IPS-20b (cell line): ENCODE measurements at regions not wholly inside any gene's neighbourhood (a gene's known extent, or its start where the extent isn't known, plus 50 kb on each side); places are given as distances from the start of the nearest gene placed in this dataset.

Source experiments
- H3K27ac ChIP-seq: one replicate; pipeline ENCODE4 v1.5.1; 2013; ENCODE audit warnings: low read length
- H3K27me3 ChIP-seq: 2 replicates; pipeline ENCODE4 v1.6.1; 2013; ENCODE audit warnings: mild to moderate bottlenecking, low read length, inconsistent platforms; ENCODE audit not compliant: insufficient read depth
- H3K36me3 ChIP-seq: 2 replicates; pipeline ENCODE4 v1.6.1; 2013; ENCODE audit warnings: low read depth, mild to moderate bottlenecking, inconsistent platforms, low read length, moderate library complexity; ENCODE audit not compliant: insufficient read depth
- H3K4me1 ChIP-seq: 2 replicates; pipeline ENCODE4 v1.6.1; 2013; ENCODE audit warnings: mild to moderate bottlenecking, control low read depth, inconsistent platforms, low read length, moderate library complexity; ENCODE audit not compliant: insufficient read depth
- H3K4me3 ChIP-seq: 2 replicates; pipeline ENCODE4 v1.5.1; 2013; ENCODE audit warnings: mild to moderate bottlenecking, low read length, inconsistent platforms
- H3K9ac ChIP-seq: 2 replicates; pipeline ENCODE4 v1.6.1; 2013; ENCODE audit warnings: low read depth, mild to moderate bottlenecking, inconsistent platforms, low read length, moderate library complexity
- H3K9me3 ChIP-seq: 2 replicates; pipeline ENCODE4 v1.6.1; 2013; ENCODE audit warnings: mild to moderate bottlenecking, low read depth, low read length, inconsistent platforms; ENCODE audit not compliant: insufficient read depth

DNA sequence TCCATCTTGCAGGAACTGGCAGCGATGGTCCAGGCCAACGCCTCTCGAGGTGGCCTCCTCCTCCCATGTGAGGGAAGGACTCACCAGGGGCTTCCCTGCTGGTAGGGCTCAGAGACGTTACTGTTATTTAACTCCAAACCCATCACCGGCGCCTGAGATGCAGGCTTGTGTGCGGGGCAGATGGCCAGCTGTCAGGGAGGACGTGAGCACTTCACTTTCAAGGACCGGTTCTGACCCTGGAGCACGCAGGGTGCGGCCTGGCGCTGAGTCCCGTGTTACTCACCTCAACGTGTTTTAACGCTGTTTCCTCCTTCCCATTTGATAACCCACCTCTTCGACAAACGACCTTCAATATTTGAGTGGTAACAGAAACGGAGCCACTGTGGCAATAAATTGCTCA is 350.2 kb downstream of the ZNF516 start:
- H3K9ac ChIP-seq = no peak overlapping the region
- H3K9me3 ChIP-seq = no peaks in the 10 kb centered on the region
- no peak overlapping the region for H3K27ac ChIP-seq
- H3K27me3 ChIP-seq = no peaks in the 10 kb centered on the region
- H3K4me3 ChIP-seq = no peak overlapping the region
- H3K4me1 ChIP-seq = peaks cover 6% of the 10 kb centered on the region; the same call in 1 of the 2 replicates
- H3K36me3 ChIP-seq = no peaks in the 10 kb centered on the region

DNA sequence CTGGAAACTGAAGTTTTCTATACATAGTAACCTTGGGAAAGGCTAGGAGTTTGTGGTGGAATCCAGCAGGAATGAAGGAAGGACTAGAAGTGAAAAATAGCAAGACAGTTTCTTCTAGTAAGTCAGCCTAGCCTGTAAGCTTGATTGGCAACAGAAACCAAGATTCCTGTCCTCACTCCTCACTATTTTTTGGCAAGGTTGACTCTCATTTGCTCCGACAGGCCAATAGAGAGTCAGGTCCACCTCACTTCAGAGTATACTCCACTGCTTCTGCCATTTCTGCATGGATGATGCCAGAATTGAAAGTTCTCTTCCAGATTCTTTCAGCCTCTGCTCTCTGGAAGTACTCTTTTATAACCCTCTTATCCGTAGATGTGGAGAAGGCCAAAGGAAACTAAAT is 352.4 kb downstream of the ZNF516 start:
- Histone ChIP-seq H3K4me3 (no peak overlapping the region), H3K36me3 (no peaks in the 10 kb centered on the region), H3K27ac (no peak overlapping the region), H3K27me3 (no peaks in the 10 kb centered on the region), H3K4me1 (peaks cover 6% of the 10 kb centered on the region; the same call in 1 of the 2 replicates), H3K9me3 (no peaks in the 10 kb centered on the region), H3K9ac (no peak overlapping the region)

DNA sequence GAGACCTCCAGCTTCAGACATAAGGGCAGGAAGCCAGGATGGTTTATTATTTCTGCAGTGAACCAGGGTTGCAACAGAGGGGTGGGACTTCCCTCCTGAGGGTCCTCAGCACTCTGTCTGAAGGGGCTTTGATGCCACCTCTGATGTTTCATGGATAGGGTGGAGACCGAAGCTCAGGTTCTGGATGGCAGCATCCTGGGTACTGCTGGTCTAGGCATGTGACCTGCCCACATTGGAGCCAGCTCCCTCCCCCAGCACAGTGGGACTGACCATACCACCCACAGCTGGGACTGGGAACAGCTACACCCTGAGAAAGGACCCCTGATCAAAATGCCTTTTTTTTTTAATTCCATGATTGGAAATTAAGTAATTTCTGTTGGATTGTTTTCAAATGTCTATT is 355.2 kb downstream of the ZNF516 start:
- Histone ChIP-seq H3K4me1 (no peaks in the 10 kb centered on the region), H3K27me3 (no peaks in the 10 kb centered on the region), H3K9me3 (no peaks in the 10 kb centered on the region), H3K4me3 (no peak overlapping the region), H3K36me3 (no peaks in the 10 kb centered on the region), H3K27ac (no peak overlapping the region), H3K9ac (no peak overlapping the region)

DNA sequence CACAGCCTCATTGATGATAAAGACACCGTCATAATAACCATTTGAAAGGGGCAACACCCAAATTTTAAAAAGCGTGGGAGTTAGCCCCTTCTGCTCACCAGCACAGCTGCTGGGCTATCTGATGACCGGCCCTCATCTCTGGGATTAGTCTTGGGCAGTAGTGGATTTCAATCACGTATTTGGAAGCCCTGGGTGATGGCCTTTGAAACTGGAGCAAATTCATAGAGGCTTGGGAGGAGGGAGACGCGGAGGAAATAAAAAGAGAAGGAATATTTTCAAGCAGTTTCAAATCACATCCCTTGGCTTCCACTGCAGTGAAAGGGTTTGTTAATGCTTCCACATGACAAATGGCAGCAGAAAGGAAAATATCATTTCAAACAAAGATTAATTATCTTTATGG is 357.8 kb downstream of the ZNF516 start:
- Histone ChIP-seq H3K4me3 (no peak overlapping the region), H3K9ac (no peak overlapping the region), H3K27ac (no peak overlapping the region), H3K4me1 (no peaks in the 10 kb centered on the region), H3K9me3 (no peaks in the 10 kb centered on the region), H3K27me3 (no peaks in the 10 kb centered on the region), H3K36me3 (no peaks in the 10 kb centered on the region)

DNA sequence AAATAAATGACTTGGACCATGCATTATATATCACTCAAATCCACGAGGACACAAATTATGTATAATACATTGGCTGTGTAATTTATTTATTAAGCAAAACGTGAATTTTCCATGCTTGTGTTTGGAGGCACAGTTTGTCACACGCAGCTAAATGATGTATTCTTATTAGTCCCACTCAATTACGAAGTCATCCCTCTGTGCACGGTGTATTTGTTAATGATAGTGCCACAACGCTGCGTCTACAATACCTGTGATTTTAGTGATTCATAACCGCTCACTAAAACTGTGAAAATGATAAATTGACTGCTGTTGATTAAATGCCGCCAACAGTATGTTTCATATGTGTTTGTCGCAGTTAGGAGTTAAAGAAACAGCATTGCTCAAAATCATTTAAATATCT is 358.3 kb downstream of the ZNF516 start:
- no peaks in the 10 kb centered on the region for H3K4me1 ChIP-seq
- H3K27me3 ChIP-seq = no peaks in the 10 kb centered on the region
- no peak overlapping the region for H3K4me3 ChIP-seq
- no peak overlapping the region for H3K27ac ChIP-seq
- no peaks in the 10 kb centered on the region for H3K36me3 ChIP-seq
- H3K9me3 ChIP-seq = no peaks in the 10 kb centered on the region
- H3K9ac ChIP-seq = no peak overlapping the region

DNA sequence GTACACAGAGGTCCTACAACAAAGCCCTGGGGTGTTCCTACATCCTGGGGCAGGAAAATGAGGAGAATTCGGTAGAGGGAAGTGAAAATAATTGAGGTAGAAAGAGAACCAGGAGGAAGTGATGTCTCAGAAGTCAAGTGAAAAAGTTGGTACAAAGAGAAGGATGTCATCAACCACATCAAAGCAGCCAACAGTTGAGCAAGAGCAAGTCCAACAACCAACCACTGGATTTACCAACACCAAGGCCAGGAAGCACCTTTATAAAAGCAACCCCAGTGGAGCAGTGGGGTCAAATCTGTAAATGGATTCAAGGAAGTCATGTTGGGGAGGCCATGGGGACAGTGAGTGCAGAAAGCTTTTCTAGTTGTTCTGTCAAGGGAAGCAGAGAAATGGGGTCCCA is 360.4 kb downstream of the ZNF516 start:
- Histone ChIP-seq H3K4me3 (no peak overlapping the region), H3K4me1 (no peaks in the 10 kb centered on the region), H3K9me3 (no peaks in the 10 kb centered on the region), H3K9ac (no peak overlapping the region), H3K27me3 (no peaks in the 10 kb centered on the region), H3K27ac (no peak overlapping the region), H3K36me3 (no peaks in the 10 kb centered on the region)

DNA sequence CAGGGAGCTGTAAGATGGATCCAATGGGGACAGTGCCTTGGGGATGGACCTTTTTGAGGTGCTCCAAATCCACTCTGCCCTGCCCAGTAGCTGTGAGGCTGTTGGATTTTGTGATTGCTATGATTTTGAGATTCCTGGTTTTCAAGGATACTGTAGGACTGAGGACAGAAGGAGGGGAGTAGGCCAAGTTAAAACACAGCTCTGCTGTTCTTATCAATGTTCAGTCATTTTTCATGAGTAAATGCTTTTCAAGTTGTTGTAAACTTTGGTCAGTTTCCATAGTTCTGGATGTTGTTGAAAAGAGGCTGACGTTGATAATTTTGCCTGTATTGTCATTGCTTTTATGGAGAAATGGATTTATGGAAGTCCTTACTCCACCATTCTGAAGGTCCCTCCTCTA is 361.2 kb downstream of the ZNF516 start:
- H3K4me3 ChIP-seq = no peak overlapping the region
- no peaks in the 10 kb centered on the region for H3K27me3 ChIP-seq
- no peaks in the 10 kb centered on the region for H3K36me3 ChIP-seq
- H3K27ac ChIP-seq = no peak overlapping the region
- H3K9me3 ChIP-seq = no peaks in the 10 kb centered on the region
- H3K4me1 ChIP-seq = no peaks in the 10 kb centered on the region
- no peak overlapping the region for H3K9ac ChIP-seq

DNA sequence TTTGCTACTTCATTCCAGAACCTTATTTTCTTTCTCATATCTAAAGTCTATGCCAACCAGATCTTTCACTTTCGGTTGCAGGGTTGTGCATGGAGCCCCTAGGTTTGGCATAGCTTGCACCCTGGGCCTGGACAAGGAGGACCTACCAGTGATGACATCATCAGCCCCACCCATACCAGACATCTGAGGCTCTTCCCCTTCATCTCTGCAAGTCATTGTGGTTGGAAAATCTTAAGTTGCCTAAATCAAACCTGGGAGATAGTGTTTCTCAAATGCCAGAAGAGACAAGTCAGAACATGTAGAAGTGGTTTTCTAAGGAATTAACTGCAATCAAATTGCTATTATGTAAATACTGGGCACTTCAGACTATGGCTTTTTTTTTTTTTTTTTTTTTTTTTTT is 363.3 kb downstream of the ZNF516 start:
- Histone ChIP-seq H3K9ac (no peak overlapping the region), H3K4me3 (no peak overlapping the region), H3K27me3 (no peaks in the 10 kb centered on the region), H3K4me1 (no peaks in the 10 kb centered on the region), H3K9me3 (no peaks in the 10 kb centered on the region), H3K36me3 (no peaks in the 10 kb centered on the region), H3K27ac (no peak overlapping the region)

DNA sequence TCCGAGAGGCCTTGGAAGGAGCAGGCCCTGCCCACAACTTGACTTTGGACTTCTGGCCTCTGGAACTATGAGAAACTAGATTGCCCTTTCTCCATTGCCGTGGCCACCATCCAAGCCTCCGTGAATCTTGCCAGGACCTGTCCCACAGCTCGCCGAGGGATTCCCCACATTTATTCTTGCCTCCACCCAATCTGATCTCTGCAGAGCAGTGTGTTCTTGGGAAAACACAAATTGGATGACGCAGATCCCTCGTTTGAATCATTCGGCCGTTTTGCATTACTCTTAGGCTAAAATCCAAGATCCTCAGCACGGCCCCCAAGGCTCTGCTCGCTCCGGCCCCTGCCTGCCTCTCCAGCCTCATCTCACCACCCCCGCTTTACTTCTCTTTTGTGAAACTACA is 364.2 kb downstream of the ZNF516 start:
- no peaks in the 10 kb centered on the region for H3K9me3 ChIP-seq
- no peak overlapping the region for H3K4me3 ChIP-seq
- no peaks in the 10 kb centered on the region for H3K36me3 ChIP-seq
- no peaks in the 10 kb centered on the region for H3K27me3 ChIP-seq
- H3K4me1 ChIP-seq = no peaks in the 10 kb centered on the region
- H3K27ac ChIP-seq = no peak overlapping the region
- no peak overlapping the region for H3K9ac ChIP-seq

DNA sequence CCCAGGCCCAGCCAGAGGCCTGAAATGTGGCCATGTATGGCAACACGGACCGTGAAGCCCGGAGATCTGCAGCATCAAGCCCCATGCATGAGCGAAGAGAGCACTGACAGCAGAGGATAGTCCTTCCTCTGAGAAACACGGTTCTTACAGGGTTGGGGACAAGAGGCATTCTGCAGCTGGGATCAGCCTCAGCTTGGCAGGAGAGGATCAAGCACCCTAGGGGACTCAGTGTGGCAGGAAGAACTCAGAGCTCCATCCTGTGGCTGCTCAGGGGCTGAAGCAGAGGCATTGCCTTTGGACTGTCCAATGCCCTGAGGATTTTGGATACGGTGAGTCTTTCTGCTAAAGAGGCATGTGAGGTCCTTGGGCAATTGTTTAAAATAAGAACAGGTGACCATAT is 368.7 kb downstream of the ZNF516 start:
- Histone ChIP-seq H3K9ac (no peak overlapping the region), H3K9me3 (no peaks in the 10 kb centered on the region), H3K27ac (no peak overlapping the region), H3K4me1 (no peaks in the 10 kb centered on the region), H3K27me3 (no peaks in the 10 kb centered on the region), H3K4me3 (no peak overlapping the region), H3K36me3 (no peaks in the 10 kb centered on the region)

DNA sequence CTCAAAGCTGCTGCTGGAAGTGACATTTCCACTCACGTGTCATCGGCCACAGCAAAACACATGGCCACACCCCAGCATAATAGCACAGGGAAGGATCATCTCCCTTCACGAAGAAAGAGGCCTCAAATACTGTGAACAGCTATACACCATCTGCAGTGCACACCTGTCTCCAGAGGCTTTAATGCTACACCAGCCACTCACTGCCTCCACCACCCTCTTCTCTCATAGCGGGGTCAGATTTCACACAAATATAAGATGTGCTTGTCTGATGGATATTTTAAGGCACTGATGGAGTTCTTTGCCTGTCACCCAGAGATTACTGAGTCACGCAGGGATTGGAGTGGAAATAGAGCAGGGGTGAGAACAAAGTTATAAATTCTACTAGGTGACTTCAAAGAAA is 374.0 kb downstream of the ZNF516 start:
- Histone ChIP-seq H3K4me1 (no peaks in the 10 kb centered on the region), H3K9me3 (no peaks in the 10 kb centered on the region), H3K36me3 (no peaks in the 10 kb centered on the region), H3K27me3 (no peaks in the 10 kb centered on the region), H3K9ac (no peak overlapping the region), H3K27ac (no peak overlapping the region), H3K4me3 (no peak overlapping the region)

DNA sequence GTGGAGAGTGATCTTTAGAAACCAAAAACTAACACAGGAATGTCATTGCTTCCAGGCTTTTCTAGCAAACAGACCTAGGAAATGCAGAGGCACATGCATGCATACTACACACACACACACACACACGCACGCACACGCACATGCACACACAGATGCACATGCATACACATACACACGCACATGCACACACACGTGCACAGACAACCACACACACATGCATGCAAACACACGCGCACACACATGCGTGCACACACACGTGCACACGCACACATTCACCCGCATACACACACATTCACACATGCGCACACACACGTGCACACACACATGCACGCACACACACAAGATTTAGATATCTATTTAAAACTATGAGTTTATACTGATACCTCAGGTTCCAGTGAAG is 379.5 kb downstream of the ZNF516 start:
- Histone ChIP-seq H3K4me3 (no peak overlapping the region), H3K27me3 (no peaks in the 10 kb centered on the region), H3K36me3 (no peaks in the 10 kb centered on the region), H3K9ac (no peak overlapping the region), H3K4me1 (no peaks in the 10 kb centered on the region), H3K27ac (no peak overlapping the region), H3K9me3 (no peaks in the 10 kb centered on the region)

DNA sequence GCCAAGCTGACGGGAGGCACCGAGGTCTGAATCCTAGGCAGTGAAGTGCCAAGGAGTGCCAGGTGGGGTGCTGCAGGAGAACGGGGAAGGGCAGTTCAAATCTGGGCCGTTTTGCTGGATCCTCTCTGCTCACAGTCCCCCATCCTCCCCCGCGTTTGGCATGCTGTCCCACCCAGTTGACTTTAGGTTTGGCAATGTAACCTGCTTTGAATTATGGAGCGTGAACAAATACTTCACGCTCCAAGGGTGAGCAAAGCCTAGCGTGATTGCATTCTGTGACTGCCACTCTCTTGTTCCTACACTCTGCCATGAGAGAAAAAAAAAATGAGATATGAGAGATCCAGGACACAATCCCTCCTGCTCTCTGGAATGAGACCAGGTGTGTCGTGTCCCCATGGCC is 381.9 kb downstream of the ZNF516 start:
- no peaks in the 10 kb centered on the region for H3K9me3 ChIP-seq
- H3K27me3 ChIP-seq = no peaks in the 10 kb centered on the region
- no peak overlapping the region for H3K4me3 ChIP-seq
- no peaks in the 10 kb centered on the region for H3K4me1 ChIP-seq
- H3K9ac ChIP-seq = no peak overlapping the region
- no peak overlapping the region for H3K27ac ChIP-seq
- H3K36me3 ChIP-seq = no peaks in the 10 kb centered on the region
